Left kidney (tissue), 1 donor: ENCODE measurements at regions not wholly inside any gene's neighbourhood (a gene's known extent, or its start where the extent isn't known, plus 50 kb on each side); places are given as distances from the start of the nearest gene placed in this dataset.

ENCODE experiments used
- DNase-seq: peaks from one replicate; pipeline ENCODE4 v3.0.0-alpha.2; 2013

DNA sequence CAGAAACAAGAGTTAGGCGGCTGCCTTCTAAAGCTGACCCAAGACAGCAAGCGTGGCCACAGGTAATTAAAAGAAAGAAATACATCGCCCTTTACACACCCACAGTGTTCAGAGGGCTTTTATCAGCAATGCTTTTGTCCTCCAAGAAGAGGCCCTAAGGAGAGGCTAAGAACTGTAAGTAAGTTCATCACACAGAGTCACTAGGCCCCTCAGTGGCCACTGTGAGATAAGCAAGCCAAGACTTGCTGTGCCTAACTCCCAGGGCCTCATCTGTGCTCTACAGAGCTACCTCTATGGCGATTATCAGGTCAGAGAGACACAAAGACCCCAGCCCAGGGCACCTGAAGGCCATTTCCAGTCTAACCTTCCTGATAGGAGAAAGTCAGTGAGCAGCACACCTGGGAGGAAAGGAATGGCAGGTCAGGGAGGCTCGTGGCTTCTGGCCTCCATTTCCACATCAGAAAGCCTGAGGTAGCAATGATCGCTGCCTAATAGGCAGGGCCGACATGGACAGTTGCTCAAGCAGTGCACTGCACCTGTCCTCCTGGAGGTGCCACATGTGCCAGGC is 545.2 kb upstream of the CDH11 start:
- DNase-seq = no peak

DNA sequence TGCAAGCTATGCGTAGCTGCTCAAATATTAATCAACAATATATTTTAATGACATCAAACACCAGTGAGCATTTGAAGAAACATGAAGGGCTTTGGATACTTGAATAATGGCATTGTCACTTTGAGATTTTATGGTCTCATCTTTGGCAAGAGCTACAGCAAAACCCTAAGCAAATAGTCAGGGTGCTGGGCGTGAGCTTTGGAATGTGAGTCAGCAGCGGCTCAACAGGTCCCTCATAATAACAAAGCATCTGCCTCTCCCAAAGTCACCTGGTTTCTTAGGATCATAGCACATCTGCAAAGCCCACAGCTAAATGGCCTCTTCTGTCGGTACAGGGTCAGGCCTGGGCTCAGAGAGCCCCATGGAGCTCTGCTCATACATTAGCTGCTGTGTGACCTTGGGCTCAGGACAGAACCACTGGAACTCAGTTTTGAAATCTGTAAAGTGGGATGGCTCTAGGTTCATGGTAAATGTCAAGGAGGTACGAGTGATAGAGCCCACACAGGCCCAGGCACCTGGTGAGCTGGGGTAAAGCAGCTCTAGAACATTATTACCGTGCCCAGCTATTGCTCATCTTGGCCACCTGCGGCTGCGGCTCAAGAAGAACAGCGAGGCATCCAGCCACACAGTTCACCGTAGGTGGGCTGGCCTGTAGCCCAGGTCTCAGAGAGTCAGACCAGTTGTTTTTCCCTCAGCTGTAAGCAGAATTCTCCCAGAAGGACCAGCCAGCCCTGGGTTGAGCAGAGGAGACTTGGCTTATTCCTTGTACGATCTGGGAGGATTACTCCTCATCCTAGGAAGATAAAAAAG is 544.5 kb upstream of the CDH11 start:
- DNase-seq = no peak

- no peak for DNase-seq
Observed at GRCh38 chr16:65665586-65665985, 543.7 kb upstream of the CDH11 start.

DNA sequence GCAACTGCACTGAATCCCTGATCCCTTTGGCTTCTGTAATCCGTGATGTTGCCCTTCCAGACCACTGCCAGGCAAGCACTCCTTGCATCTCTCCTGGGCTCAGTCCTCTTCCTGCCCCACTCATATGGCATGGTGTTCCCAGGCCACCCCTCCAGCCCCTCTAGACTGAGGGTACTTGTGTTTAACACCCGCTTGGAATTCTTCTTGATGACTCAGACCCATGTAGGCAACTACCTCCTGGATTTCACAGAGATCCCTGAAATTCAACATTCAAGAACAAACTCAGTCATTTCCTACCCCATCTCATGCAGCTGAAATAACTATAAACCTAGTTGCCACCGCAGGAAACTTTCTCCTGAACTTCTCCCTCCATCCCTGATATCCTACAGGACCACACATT is 541.9 kb upstream of the CDH11 start:
- no peak for DNase-seq

DNA sequence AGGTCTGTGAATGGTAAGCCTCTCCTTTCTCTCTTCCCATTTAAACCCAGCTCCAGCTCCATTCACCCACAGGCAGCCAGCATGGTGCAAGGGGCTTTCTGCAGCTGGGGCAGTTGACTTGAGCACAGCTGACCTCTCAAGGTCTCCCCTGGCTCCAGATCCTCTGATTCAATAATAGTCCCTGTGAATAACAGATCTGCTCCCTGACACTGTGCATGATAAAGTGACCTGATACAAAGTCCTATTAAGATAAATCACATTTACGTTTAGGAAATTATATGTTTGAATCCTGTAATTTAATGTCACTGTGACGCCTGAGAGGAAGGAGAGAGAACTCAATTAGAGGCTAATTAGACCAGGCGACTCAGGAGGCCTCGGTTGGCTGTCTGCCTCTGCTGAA is 540.4 kb upstream of the CDH11 start:
- DNase-seq = no peak

GRCh38 chr16:65661558-65661957 is 539.7 kb upstream of the CDH11 start:
- DNase-seq = peak; percentile 56

- no peak for DNase-seq
Observed at GRCh38 chr16:65660390-65660789, 538.5 kb upstream of the CDH11 start.

DNA sequence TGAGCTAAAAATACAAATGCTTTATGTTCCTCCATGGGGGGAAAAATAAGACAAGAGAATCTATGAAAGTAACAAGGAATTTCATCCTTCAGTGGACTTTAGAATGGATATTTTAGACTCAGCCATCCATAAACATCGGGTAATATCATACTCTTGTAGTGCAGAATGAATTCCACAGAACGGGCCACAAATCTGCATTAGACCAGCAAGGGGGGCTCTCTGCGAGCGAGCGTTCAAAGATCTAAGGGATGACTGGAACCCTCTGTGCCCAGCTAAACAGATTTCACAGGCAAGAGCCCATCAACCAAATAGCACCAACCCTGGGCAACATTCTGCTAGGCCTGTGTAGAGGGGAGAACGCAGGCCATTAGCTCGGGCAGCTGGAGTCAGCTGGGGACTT is 537.9 kb upstream of the CDH11 start:
- no peak for DNase-seq

- no peak for DNase-seq
Observed at GRCh38 chr16:65658787-65659220, 536.9 kb upstream of the CDH11 start.

- DNase-seq = no peak
Observed at GRCh38 chr16:65658349-65658748, 536.5 kb upstream of the CDH11 start.

DNA sequence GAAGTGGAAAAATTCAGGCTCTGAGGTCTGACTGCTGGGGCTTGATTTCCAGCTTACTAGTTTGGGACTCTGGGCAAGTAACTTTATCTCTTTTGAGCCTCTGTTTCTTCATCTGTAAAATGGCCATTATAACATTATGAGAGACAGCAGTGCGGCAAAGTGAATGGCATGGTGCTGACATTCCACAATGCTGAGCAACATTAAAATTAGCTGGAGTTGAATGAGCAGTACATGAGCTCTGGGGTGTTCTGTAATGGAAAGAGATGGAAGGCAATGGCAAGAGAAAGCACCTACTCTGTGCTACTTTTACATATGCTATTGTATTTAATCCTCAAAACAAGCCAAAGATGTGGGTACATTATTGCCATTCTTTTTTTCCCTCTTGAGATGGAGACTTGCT is 535.7 kb upstream of the CDH11 start:
- no peak for DNase-seq

DNA sequence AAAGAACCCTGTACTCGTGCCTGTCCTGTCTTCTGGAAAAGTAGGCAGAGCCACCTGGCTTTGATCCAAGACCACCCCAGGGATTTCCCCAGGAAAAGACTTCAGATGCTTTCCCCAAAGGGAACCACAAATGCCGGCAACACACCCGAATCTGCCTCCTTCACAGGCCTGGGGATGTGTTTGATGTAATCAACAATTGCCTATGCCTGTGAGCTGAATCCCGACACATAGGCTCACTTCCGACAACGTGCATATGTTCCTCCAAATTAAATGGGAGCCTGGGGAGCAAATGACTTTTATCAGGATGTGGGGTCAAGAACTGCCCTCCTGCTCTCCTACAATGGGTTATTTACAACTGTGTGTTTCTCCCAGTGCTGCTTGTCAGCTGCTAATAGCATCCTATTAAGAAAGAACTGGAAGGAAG is 535.2 kb upstream of the CDH11 start:
- peak; percentile 52 for DNase-seq

GRCh38 chr16:65655802-65656201 is 533.9 kb upstream of the CDH11 start:
- DNase-seq = no peak

- no peak for DNase-seq
Observed at GRCh38 chr16:65648101-65648500, 526.2 kb upstream of the CDH11 start.

DNA sequence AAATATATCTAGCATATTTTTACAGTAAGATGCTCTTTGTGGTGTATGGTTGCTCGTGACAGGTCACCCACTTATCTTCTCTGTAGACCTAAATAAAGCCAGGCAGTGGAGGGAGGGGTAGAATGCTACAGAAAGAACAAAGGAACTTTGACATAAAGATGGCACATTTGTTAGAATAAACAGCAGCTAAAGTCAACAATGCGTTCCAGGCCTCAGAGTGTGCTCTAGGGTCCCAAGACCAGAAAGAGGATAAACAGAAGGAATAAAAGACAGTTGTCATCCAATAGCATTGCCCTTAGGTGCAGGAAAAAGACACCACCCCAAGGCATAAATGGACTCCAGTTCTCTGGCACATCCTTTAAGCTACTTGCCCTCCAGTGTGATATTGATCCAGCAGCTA is 523.0 kb upstream of the CDH11 start:
- no peak for DNase-seq

- no peak for DNase-seq
Observed at GRCh38 chr16:65641762-65642289, 520.0 kb upstream of the CDH11 start.

- DNase-seq = no peak
Observed at GRCh38 chr16:65641049-65641761, 519.3 kb upstream of the CDH11 start.

- no peak for DNase-seq
Observed at GRCh38 chr16:65634833-65635232, 513.0 kb upstream of the CDH11 start.

DNA sequence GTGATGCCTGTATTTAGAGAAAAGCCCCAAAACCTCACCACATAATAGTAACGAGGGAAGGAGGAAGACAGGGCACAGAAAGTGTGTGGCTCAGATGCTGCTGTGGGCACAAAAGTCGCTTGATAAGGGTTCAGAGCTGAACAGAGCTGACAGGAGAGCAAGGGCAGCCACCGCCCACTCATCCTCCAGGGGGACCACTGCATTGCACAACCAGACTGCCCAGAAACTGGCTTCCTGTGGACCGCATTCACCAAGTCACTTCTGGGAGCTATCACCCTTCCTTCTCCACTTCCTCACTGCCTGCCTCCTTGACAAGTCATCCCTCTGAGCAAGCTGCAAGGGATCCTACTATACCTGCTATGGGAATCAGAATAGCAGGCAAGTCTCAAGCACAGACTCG is 512.4 kb upstream of the CDH11 start:
- no peak for DNase-seq

DNA sequence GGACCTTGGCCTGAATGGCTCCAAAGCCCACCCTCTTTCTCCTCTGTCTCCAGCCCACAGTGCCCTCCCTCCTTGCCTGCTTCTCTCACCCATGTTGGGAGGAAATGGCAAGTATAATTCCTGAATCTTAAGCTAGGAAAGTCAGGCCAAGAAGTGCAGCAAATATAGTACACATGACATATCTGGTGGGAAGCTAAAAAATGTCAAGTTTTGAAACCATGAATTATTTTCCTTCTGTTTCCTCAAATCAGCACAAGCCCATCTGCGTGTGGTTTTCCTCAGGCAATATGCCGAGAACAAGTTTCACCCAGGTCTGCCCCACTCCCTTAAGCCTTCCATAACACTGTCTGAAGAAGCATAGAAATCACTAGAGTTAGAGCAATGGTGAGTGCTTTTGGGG is 502.8 kb upstream of the CDH11 start:
- no peak for DNase-seq

GRCh38 chr16:65624229-65624628 is 502.4 kb upstream of the CDH11 start:
- no peak for DNase-seq

GRCh38 chr16:65622871-65623270 is 501.0 kb upstream of the CDH11 start:
- no peak for DNase-seq

DNA sequence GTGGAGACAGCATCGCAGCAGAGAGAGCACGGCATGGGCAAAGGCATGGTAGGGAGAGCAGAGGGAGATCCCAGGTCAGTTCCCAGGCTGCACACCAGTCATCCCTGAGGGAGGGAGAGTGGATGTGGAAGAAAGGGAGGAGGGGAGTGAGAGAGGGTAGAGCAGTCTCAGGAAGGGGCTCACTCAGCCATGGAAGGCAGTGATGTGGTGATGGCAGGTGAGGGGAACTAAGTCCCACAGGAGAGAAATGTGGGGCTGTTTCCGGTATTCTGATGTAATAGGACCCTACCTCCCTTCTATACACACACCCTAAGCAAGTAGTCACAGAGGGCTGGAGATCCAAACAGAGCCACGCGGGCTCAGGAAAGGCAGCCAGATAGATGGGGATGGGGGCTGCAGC is 500.3 kb upstream of the CDH11 start:
- DNase-seq = peak; percentile 28
